OCI-LY3 (cell line): ENCODE measurements at regions not wholly inside any gene's neighbourhood (a gene's known extent, or its start where the extent isn't known, plus 50 kb on each side); places are given as distances from the start of the nearest gene placed in this dataset.

Experiments used
- H2AFZ ChIP-seq: fragments of 200-600, 300-600 bp; shearing (Covaris generic); 2 replicates; pipeline ENCODE4 v1.6.0; 2014; ENCODE audit warnings: antibody characterized with exemption, low read depth, low read length
- H3K27ac ChIP-seq: fragments of 200-600, 300-600 bp; sonication (generic); 2 replicates; pipeline ENCODE4 v1.5.1; 2014; ENCODE audit warnings: mild to moderate bottlenecking, low read length, moderate library complexity, mixed read lengths
- H3K27me3 ChIP-seq: fragments of 200-600, 300-600 bp; sonication (generic); 2 replicates; pipeline ENCODE4 v1.6.1; 2014; ENCODE audit warnings: low read depth, low read length, mixed read lengths
- H3K36me3 ChIP-seq: fragments of 200-600, 300-600 bp; sonication (generic); replicated peaks from 2 replicates; pipeline ENCODE3; 2014; ENCODE audit warnings: low read depth, low read length, mixed read lengths
- H3K4me1 ChIP-seq: fragments of 300-600, 200-600 bp; sonication (generic); 2 replicates; pipeline ENCODE4 v1.6.1; 2014; ENCODE audit warnings: low read length, mixed read lengths
- H3K4me2 ChIP-seq: fragments of 200-600, 300-600 bp; sonication (generic); 2 replicates; pipeline ENCODE4 v1.6.1; 2014; ENCODE audit warnings: low read length, mixed read lengths
- H3K4me3 ChIP-seq: fragments of 300-600, 200-600 bp; sonication (generic); 2 replicates; pipeline ENCODE4 v1.5.1; 2014; ENCODE audit warnings: antibody characterized with exemption, mild to moderate bottlenecking, low read length, moderate library complexity
- H3K79me2 ChIP-seq: fragments of 300-600, 200-600 bp; shearing (Covaris generic); 2 replicates; pipeline ENCODE4 v1.6.1; 2014; ENCODE audit warnings: mild to moderate bottlenecking, low read length, mixed read lengths
- H3K9ac ChIP-seq: fragments of 300-600, 200-600 bp; shearing (Covaris generic); 2 replicates; pipeline ENCODE4 v1.6.0; 2014; ENCODE audit warnings: mild to moderate bottlenecking, low read length, moderate library complexity
- H3K9me3 ChIP-seq: fragments of 200-600, 300-600 bp; shearing (Covaris generic); 2 replicates; pipeline ENCODE4 v1.6.1; 2014; ENCODE audit warnings: low read length, mixed read lengths; ENCODE audit not compliant: insufficient read depth
- H4K20me1 ChIP-seq: fragments of 200-600, 300-600 bp; sonication (generic); 2 replicates; pipeline ENCODE4 v1.6.1; 2016; ENCODE audit warnings: low read length, mixed read lengths; ENCODE audit not compliant: insufficient read depth
- CTCF ChIP-seq: fragments of 200-600, 300-600 bp; sonication (generic); IDR thresholded peaks from 2 replicates; pipeline ENCODE4 v1.5.1; 2014; ENCODE audit warnings: antibody characterized with exemption, low read length, low read depth
- EZH2phosphoT487 ChIP-seq: fragments of 200-600 bp; shearing (Covaris generic); IDR thresholded peaks from 2 replicates; pipeline ENCODE4 v1.6.1; 2018; ENCODE audit warnings: antibody characterized with exemption, mixed run types, low read depth

- peaks cover 32% of the 10 kb centered on the region for H3K9me3 ChIP-seq
- no peaks in the 10 kb centered on the region for H3K27me3 ChIP-seq
- peaks cover 3% of the 10 kb centered on the region for H3K4me1 ChIP-seq
- no peaks in the 10 kb centered on the region for H3K79me2 ChIP-seq
- H4K20me1 ChIP-seq, result no peaks in the 10 kb centered on the region
- H3K27ac ChIP-seq, result no peak overlapping the region
- H3K9ac ChIP-seq, result no peak overlapping the region
- H3K4me2 ChIP-seq, result no peak overlapping the region
- TF ChIP-seq CTCF (no peak), EZH2phosphoT487 (no peak)
- H3K4me3 ChIP-seq, result no peak overlapping the region
- H3K36me3 ChIP-seq, result no peaks in the 10 kb centered on the region
- H2AFZ ChIP-seq, result no peak overlapping the region
Observed at GRCh38 chr2:7765236-7765635, 848.0 kb downstream of the RNF144A start.

- H2AFZ ChIP-seq, result no peak overlapping the region
- H4K20me1 ChIP-seq, result no peaks in the 10 kb centered on the region
- no peaks in the 10 kb centered on the region for H3K27me3 ChIP-seq
- no peaks in the 10 kb centered on the region for H3K36me3 ChIP-seq
- H3K4me3 ChIP-seq, result no peak overlapping the region
- H3K79me2 ChIP-seq, result no peaks in the 10 kb centered on the region
- no peak overlapping the region for H3K4me2 ChIP-seq
- no peak overlapping the region for H3K9ac ChIP-seq
- peaks cover 32% of the 10 kb centered on the region for H3K9me3 ChIP-seq
- TF ChIP-seq CTCF (no peak), EZH2phosphoT487 (no peak)
- no peak overlapping the region for H3K27ac ChIP-seq
- peaks cover 12% of the 10 kb centered on the region for H3K4me1 ChIP-seq
Observed at GRCh38 chr2:7766088-7766722, 849.0 kb downstream of the RNF144A start.

- Histone ChIP-seq H3K9me3 (peaks cover 28% of the 10 kb centered on the region), H3K27ac (no peak overlapping the region), H3K4me1 (peaks cover 21% of the 10 kb centered on the region), H3K27me3 (no peaks in the 10 kb centered on the region), H3K36me3 (no peaks in the 10 kb centered on the region), H4K20me1 (no peaks in the 10 kb centered on the region), H3K4me2 (no peak overlapping the region), H3K9ac (no peak overlapping the region), H2AFZ (no peak overlapping the region), H3K79me2 (no peaks in the 10 kb centered on the region), H3K4me3 (no peak overlapping the region)
- TF ChIP-seq CTCF (no peak), EZH2phosphoT487 (no peak)
Observed at GRCh38 chr2:7766978-7767565, 849.9 kb downstream of the RNF144A start.

GRCh38 chr2:7767902-7768301 lies 850.7 kb downstream of the RNF144A start:
- H3K4me3 ChIP-seq, result no peak overlapping the region
- H3K27ac ChIP-seq, result no peak overlapping the region
- no peaks in the 10 kb centered on the region for H3K36me3 ChIP-seq
- TF ChIP-seq CTCF (no peak), EZH2phosphoT487 (no peak)
- H2AFZ ChIP-seq, result no peak overlapping the region
- peaks cover 23% of the 10 kb centered on the region; the same call in 1 of the 2 replicates for H3K9me3 ChIP-seq
- no peak overlapping the region for H3K9ac ChIP-seq
- H4K20me1 ChIP-seq, result no peaks in the 10 kb centered on the region
- no peak overlapping the region for H3K4me2 ChIP-seq
- peaks cover 29% of the 10 kb centered on the region for H3K4me1 ChIP-seq
- no peaks in the 10 kb centered on the region for H3K79me2 ChIP-seq
- no peaks in the 10 kb centered on the region for H3K27me3 ChIP-seq
